ENCODE measurements at regions not wholly inside any gene's neighbourhood (a gene's known extent, or its start where the extent isn't known, plus 50 kb on each side); places are given as distances from the start of the nearest gene placed in this dataset.

DNA sequence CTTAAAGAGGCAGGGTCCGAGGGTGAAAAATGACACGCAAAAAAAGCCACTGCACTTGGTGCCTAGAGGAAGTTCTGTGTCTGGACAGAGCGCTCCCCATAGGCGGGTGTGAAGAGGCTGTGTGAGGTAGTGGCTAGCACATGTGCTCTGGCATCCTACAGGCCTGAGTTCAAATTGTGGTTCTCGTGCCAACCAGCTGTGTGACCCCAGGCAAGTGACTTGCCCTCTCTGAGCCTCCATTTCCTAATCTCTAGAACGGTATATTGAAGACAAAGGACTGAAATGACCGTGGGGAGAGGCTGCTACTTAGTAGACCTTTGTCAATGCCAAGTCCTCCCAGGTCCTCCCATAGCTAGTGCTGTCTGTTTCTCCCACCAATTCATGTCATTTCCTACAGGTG is 79.1 kb upstream of the MYL10 start:
- no peak overlapping the region for H3K4me2 ChIP-seq (ENCODE audit: low read length)
- no peaks in the 10 kb centered on the region for H3K79me2 ChIP-seq (ENCODE audit: control insufficient read depth, low read length)
- TF ChIP-seq, protein P1, sequence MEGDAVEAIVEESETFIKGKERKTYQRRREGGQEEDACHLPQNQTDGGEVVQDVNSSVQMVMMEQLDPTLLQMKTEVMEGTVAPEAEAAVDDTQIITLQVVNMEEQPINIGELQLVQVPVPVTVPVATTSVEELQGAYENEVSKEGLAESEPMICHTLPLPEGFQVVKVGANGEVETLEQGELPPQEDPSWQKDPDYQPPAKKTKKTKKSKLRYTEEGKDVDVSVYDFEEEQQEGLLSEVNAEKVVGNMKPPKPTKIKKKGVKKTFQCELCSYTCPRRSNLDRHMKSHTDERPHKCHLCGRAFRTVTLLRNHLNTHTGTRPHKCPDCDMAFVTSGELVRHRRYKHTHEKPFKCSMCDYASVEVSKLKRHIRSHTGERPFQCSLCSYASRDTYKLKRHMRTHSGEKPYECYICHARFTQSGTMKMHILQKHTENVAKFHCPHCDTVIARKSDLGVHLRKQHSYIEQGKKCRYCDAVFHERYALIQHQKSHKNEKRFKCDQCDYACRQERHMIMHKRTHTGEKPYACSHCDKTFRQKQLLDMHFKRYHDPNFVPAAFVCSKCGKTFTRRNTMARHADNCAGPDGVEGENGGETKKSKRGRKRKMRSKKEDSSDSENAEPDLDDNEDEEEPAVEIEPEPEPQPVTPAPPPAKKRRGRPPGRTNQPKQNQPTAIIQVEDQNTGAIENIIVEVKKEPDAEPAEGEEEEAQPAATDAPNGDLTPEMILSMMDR (IDR thresholded peaks at IDR 0.05; ENCODE audit: low read depth, low read length, poor library complexity, severe bottlenecking) = no peak
- no peak for TF ChIP-seq EZH2phosphoT487 (IDR thresholded peaks at IDR 0.05; ENCODE audit: borderline replicate concordance, low read length)
- H3K27me3 ChIP-seq (ENCODE audit: control insufficient read depth, low read length) = peaks cover 15% of the 10 kb centered on the region
- H3K4me3 ChIP-seq (ENCODE audit: low read length) = no peak overlapping the region
- H3K27ac ChIP-seq (ENCODE audit: low read depth, low read length) = no peak overlapping the region
- no peaks in the 10 kb centered on the region for H3K4me1 ChIP-seq (ENCODE audit: control insufficient read depth, low read length)
- no peaks in the 10 kb centered on the region for H3K9me2 ChIP-seq (replicated peaks; ENCODE audit: control insufficient read depth, low read length)
- no peaks in the 10 kb centered on the region for H3K36me3 ChIP-seq (ENCODE audit: control insufficient read depth, low read length)
- H3K9me3 ChIP-seq (ENCODE audit: control insufficient read depth, insufficient read depth, low read length) = no peaks in the 10 kb centered on the region
- H3F3A ChIP-seq (ENCODE audit: control insufficient read depth, insufficient read depth) = no peaks in the 10 kb centered on the region
- H4K20me1 ChIP-seq (ENCODE audit: control insufficient read depth, insufficient read depth, low read depth, low read length) = no peaks in the 10 kb centered on the region

DNA sequence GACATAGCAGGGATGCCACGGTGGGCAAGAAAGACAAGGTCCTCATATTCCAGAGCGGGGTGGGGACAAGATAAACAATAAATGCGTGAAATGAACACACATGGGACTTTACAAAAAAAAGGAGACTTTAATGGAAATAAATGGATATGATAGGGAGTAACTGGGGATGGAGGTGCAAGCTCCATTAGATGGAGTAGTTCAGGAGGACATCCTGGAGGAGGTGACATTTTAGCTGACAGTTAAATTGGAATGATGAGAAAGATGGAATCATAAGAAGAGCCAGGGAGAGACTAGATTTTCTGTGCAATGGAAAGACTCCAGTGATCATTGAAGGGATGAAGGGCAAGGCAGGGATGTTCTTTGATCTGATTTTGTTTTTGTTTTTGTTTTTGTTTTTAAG is 83.6 kb upstream of the MYL10 start:
- no peaks in the 10 kb centered on the region for H3F3A ChIP-seq (ENCODE audit: control insufficient read depth, insufficient read depth)
- H3K4me2 ChIP-seq (ENCODE audit: low read length) = no peak overlapping the region
- TF ChIP-seq, protein P1 (IDR thresholded peaks at IDR 0.05; ENCODE audit: low read depth, low read length, poor library complexity, severe bottlenecking) = no peak
- TF ChIP-seq EZH2phosphoT487 (IDR thresholded peaks at IDR 0.05; ENCODE audit: borderline replicate concordance, low read length) = no peak
- no peaks in the 10 kb centered on the region for H3K79me2 ChIP-seq (ENCODE audit: control insufficient read depth, low read length)
- H3K27ac ChIP-seq (ENCODE audit: low read depth, low read length) = no peak overlapping the region
- no peaks in the 10 kb centered on the region for H4K20me1 ChIP-seq (ENCODE audit: control insufficient read depth, insufficient read depth, low read depth, low read length)
- no peaks in the 10 kb centered on the region for H3K9me3 ChIP-seq (ENCODE audit: control insufficient read depth, insufficient read depth, low read length)
- H3K27me3 ChIP-seq (ENCODE audit: control insufficient read depth, low read length) = peaks cover 8% of the 10 kb centered on the region
- no peaks in the 10 kb centered on the region; the same call in 1 of the 2 replicates for H3K4me1 ChIP-seq (ENCODE audit: control insufficient read depth, low read length)
- no peaks in the 10 kb centered on the region for H3K9me2 ChIP-seq (replicated peaks; ENCODE audit: control insufficient read depth, low read length)
- no peak overlapping the region for H3K4me3 ChIP-seq (ENCODE audit: low read length)
- no peaks in the 10 kb centered on the region for H3K36me3 ChIP-seq (ENCODE audit: control insufficient read depth, low read length)

DNA sequence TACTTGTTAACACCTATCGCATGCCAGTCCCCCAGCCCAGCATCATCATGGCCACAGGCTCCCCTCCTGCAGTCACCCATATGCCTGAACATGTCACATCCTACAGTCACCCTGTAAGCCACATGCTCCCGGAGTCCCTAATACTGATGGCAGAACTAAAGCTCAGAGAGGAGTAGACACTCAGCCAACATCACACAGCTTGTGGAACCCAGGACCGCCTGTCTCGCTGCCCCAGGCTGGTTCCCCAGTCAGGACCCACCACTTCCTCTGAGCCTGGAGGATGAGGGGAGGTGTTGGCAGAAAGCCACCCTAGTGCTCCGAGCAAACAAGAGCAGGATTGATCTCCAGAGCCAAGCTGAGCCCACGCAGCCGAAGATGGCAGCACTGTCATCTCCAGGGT is 85.0 kb upstream of the MYL10 start:
- no peaks in the 10 kb centered on the region for H4K20me1 ChIP-seq (ENCODE audit: control insufficient read depth, insufficient read depth, low read depth, low read length)
- H3K36me3 ChIP-seq (ENCODE audit: control insufficient read depth, low read length) = no peaks in the 10 kb centered on the region
- no peak overlapping the region for H3K4me3 ChIP-seq (ENCODE audit: low read length)
- peaks cover 8% of the 10 kb centered on the region for H3K27me3 ChIP-seq (ENCODE audit: control insufficient read depth, low read length)
- no peak overlapping the region for H3K4me2 ChIP-seq (ENCODE audit: low read length)
- TF ChIP-seq EZH2phosphoT487 (IDR thresholded peaks at IDR 0.05; ENCODE audit: borderline replicate concordance, low read length) = no peak
- TF ChIP-seq, protein P1 (IDR thresholded peaks at IDR 0.05; ENCODE audit: low read depth, low read length, poor library complexity, severe bottlenecking) = no peak
- no peaks in the 10 kb centered on the region for H3K9me3 ChIP-seq (ENCODE audit: control insufficient read depth, insufficient read depth, low read length)
- H3K27ac ChIP-seq (ENCODE audit: low read depth, low read length) = no peak overlapping the region
- no peaks in the 10 kb centered on the region for H3K9me2 ChIP-seq (replicated peaks; ENCODE audit: control insufficient read depth, low read length)
- H3F3A ChIP-seq (ENCODE audit: control insufficient read depth, insufficient read depth) = no peaks in the 10 kb centered on the region
- no peaks in the 10 kb centered on the region for H3K79me2 ChIP-seq (ENCODE audit: control insufficient read depth, low read length)
- H3K4me1 ChIP-seq (ENCODE audit: control insufficient read depth, low read length) = no peaks in the 10 kb centered on the region; the same call in 1 of the 2 replicates
